ENCODE measurements at regions not wholly inside any gene's neighbourhood (a gene's known extent, or its start where the extent isn't known, plus 50 kb on each side); places are given as distances from the start of the nearest gene placed in this dataset.
"Not testable (repeated sequence)": the region's sequence is repeated elsewhere in the genome, so short reads cannot be mapped to it uniquely, and the experiment has no call there.

GRCh38 chrX:140425712-140426395 lies 79.0 kb downstream of the SOX3 start:
- no peak overlapping the region for H3K4me3 ChIP-seq (replicated peaks in 1 of 2; ENCODE audit: low read depth in 2 of 2, low read length in 2 of 2)
- DNase-seq (ENCODE audit: low read depth in 2 of 2): no peak
- TF ChIP-seq CTCF (IDR thresholded peaks at IDR 0.05; ENCODE audit: low read depth, low read length): no peak

GRCh38 chrX:140422501-140422900 lies 82.4 kb downstream of the SOX3 start:
- DNase-seq (ENCODE audit: low read depth in 2 of 2): no peak
- TF ChIP-seq CTCF (IDR thresholded peaks at IDR 0.05; ENCODE audit: low read depth, low read length): no peak
- H3K4me3 ChIP-seq (replicated peaks in 1 of 2; ENCODE audit: low read depth in 2 of 2, low read length in 2 of 2): no peak overlapping the region

- not testable (repeated sequence) for H3K4me3 ChIP-seq (replicated peaks in 1 of 2; ENCODE audit: low read depth in 2 of 2, low read length in 2 of 2); DNase-seq (ENCODE audit: low read depth in 2 of 2)
Observed at GRCh38 chrX:140402131-140402530, 102.7 kb downstream of the SOX3 start.

- not testable (repeated sequence) for H3K4me3 ChIP-seq (replicated peaks in 1 of 2; ENCODE audit: low read depth in 2 of 2, low read length in 2 of 2); DNase-seq (ENCODE audit: low read depth in 2 of 2)
Observed at GRCh38 chrX:140396326-140396725, 108.5 kb downstream of the SOX3 start.

GRCh38 chrX:140393507-140393906 lies 111.4 kb downstream of the SOX3 start:
- DNase-seq (ENCODE audit: low read depth in 2 of 2): no peak
- H3K4me3 ChIP-seq (replicated peaks in 1 of 2; ENCODE audit: low read depth in 2 of 2, low read length in 2 of 2): no peak overlapping the region
- TF ChIP-seq CTCF (IDR thresholded peaks at IDR 0.05; ENCODE audit: low read depth, low read length): no peak

- no peak for DNase-seq (ENCODE audit: low read depth in 2 of 2)
- no peak overlapping the region for H3K4me3 ChIP-seq (replicated peaks in 1 of 2; ENCODE audit: low read depth in 2 of 2, low read length in 2 of 2)
- TF ChIP-seq CTCF (IDR thresholded peaks at IDR 0.05; ENCODE audit: low read depth, low read length): no peak
Observed at GRCh38 chrX:140391313-140391712, 113.6 kb downstream of the SOX3 start.

- no peak for TF ChIP-seq CTCF (IDR thresholded peaks at IDR 0.05; ENCODE audit: low read depth, low read length)
- DNase-seq (ENCODE audit: low read depth in 2 of 2): no peak
- no peak overlapping the region for H3K4me3 ChIP-seq (replicated peaks in 1 of 2; ENCODE audit: low read depth in 2 of 2, low read length in 2 of 2)
Observed at GRCh38 chrX:140389331-140389730, 115.5 kb downstream of the SOX3 start.

- DNase-seq (ENCODE audit: low read depth in 2 of 2): no peak
- H3K4me3 ChIP-seq (replicated peaks in 1 of 2; ENCODE audit: low read depth in 2 of 2, low read length in 2 of 2): no peak overlapping the region
- no peak for TF ChIP-seq CTCF (IDR thresholded peaks at IDR 0.05; ENCODE audit: low read depth, low read length)
Observed at GRCh38 chrX:140362861-140363260, 142.0 kb downstream of the SOX3 start.
